H1 (cell line): ENCODE measurements at regions not wholly inside any gene's neighbourhood (a gene's known extent, or its start where the extent isn't known, plus 50 kb on each side); places are given as distances from the start of the nearest gene placed in this dataset.

Experiments
- TCF12 ChIP-seq: IDR thresholded peaks from 2 replicates; pipeline ENCODE4 v1.6.1; 2011; ENCODE audit warnings: low read depth, mild to moderate bottlenecking, low read length

GRCh38 chr18:44386401-44386800 lies 294.3 kb upstream of the SETBP1 start (continued):
- TF ChIP-seq TCF12: no peak
